GM12878 (cell line): ENCODE measurements at regions not wholly inside any gene's neighbourhood (a gene's known extent, or its start where the extent isn't known, plus 50 kb on each side); places are given as distances from the start of the nearest gene placed in this dataset.

ENCODE experiments used
- BCLAF1 ChIP-seq: fragments of 450-650 bp; IDR thresholded peaks from 2 replicates; pipeline ENCODE4 v1.6.1; 2017; ENCODE audit warnings: antibody characterized with exemption, mild to moderate bottlenecking, moderate library complexity
- CHD1 ChIP-seq: IDR thresholded peaks from 2 replicates; pipeline ENCODE4 v1.6.1; 2012; ENCODE audit warnings: low read depth, low read length, improper control_type of control experiment
- CHD2 ChIP-seq: IDR thresholded peaks from 2 replicates; pipeline ENCODE4 v1.6.1; 2011; ENCODE audit warnings: low read depth, low read length, improper control_type of control experiment, borderline replicate concordance
- CTCF ChIP-seq, 3 experiments: IDR thresholded peaks in 2 of 3; conservative IDR thresholded peaks in 1 of 3; 2 replicates each; pipeline ENCODE4 v1.5.1; 2011; ENCODE audit warnings: low read depth in 3 of 3, low read length in 3 of 3, mild to moderate bottlenecking in 3 of 3, control low read depth in 2 of 3, moderate library complexity in 2 of 3, inconsistent platforms in 1 of 3, mixed read lengths in 1 of 3; ENCODE audit not compliant: control insufficient read depth in 2 of 3, insufficient read depth in 1 of 3; ENCODE audit errors: extremely low read depth in 1 of 3
- ELK1 ChIP-seq: IDR thresholded peaks from 2 replicates; pipeline ENCODE4 v1.6.1; 2012; ENCODE audit warnings: low read depth, low read length, improper control_type of control experiment
- EP300 ChIP-seq, 2 experiments: fragments of 150-350 bp in 1 of 2; IDR thresholded peaks; 2 replicates each; pipeline ENCODE4 v1.6.1; 2011 to 2012; ENCODE audit warnings: low read depth in 2 of 2, low read length in 2 of 2, borderline replicate concordance in 1 of 2, improper control_type of control experiment in 1 of 2, inconsistent platforms in 1 of 2; ENCODE audit not compliant: control insufficient read depth in 1 of 2
- MYC ChIP-seq: IDR thresholded peaks from 2 replicates; pipeline ENCODE4 v1.6.1; 2011; ENCODE audit warnings: mild to moderate bottlenecking, low read length, moderate library complexity, inconsistent platforms; ENCODE audit not compliant: insufficient read depth, insufficient replicate concordance, insufficient read length, severe bottlenecking
- PKNOX1 ChIP-seq: fragments of 450-650 bp; IDR thresholded peaks from 2 replicates; pipeline ENCODE4 v1.6.1; 2016; ENCODE audit warnings: mild to moderate bottlenecking
- POLR2A ChIP-seq: IDR thresholded peaks from 2 replicates; pipeline ENCODE4 v1.6.1; 2011; ENCODE audit warnings: low read depth, mild to moderate bottlenecking, low read length
- RCOR1 ChIP-seq: conservative IDR thresholded peaks from 2 replicates; pipeline ENCODE4 v1.6.1; 2012; ENCODE audit warnings: low read depth, low read length, improper control_type of control experiment
- RELA ChIP-seq: fragments of 450-650 bp; IDR thresholded peaks from 2 replicates; pipeline ENCODE4 v1.8.0; 2014; ENCODE audit warnings: borderline replicate concordance; ENCODE audit not compliant: partially characterized antibody
- SP1 ChIP-seq: IDR thresholded peaks from one replicate; pipeline ENCODE4 v1.6.1; 2011; ENCODE audit warnings: low read depth, low read length
- SRF ChIP-seq, 2 experiments: IDR thresholded peaks; 2 replicates each; pipeline ENCODE4 v1.6.1; 2011; ENCODE audit warnings: low read depth in 2 of 2, low read length in 2 of 2, mild to moderate bottlenecking in 1 of 2, moderate library complexity in 1 of 2

GRCh38 chr2:177056481-177056929 lies 156.1 kb upstream of the HNRNPA3 start:
- TF ChIP-seq MYC (no peak), RELA (no peak), BCLAF1 (no peak), CHD2 (no peak), POLR2A (no peak), ELK1 (no peak), SRF (IDR thresholded peaks at IDR 0.05; ENCODE audit: low read depth in 2 of 2, low read length in 2 of 2) (no peak), EP300 (IDR thresholded peaks at IDR 0.05; ENCODE audit: borderline replicate concordance in 1 of 2, control insufficient read depth in 1 of 2, low read depth in 2 of 2, low read length in 2 of 2) (no peak), PKNOX1 (no peak), RCOR1 (no peak), CTCF (IDR thresholded peaks at IDR 0.05 in 2 of 3, conservative IDR thresholded peaks at IDR 0.05 in 1 of 3; ENCODE audit: control insufficient read depth in 2 of 3, extremely low read depth in 1 of 3, insufficient read depth in 1 of 3, low read depth in 3 of 3, low read length in 3 of 3) (peak in 1 of 3 experiments; percentile 3; a peak in 2 of 6 replicates), SP1 (no peak), CHD1 (no peak)
